ENCODE measurements at regions not wholly inside any gene's neighbourhood (a gene's known extent, or its start where the extent isn't known, plus 50 kb on each side); places are given as distances from the start of the nearest gene placed in this dataset.

DNA sequence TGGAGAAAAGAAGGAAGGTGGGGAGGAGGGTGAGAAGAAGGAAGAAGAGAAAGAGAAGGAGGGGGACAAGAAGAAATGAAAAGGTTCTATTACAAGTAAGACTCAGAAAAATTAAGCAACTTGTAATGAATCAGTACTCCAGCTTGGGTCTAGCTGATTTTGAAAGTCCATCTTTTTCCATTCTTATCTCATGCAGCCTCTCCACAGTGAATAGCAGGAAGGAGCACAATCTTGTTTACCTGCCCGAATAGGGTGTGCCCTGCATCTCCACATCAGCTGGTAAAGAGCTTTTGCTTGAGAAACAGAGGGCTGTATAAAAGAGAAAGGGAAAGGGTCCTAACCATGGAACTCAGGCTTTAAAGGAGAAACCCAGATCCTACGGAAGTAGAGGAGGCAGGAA, 348.8 kb downstream of the TPBG start:
- TF ChIP-seq CTCF (tag by site-specific recombination; IDR thresholded peaks at IDR 0.05) (no peak), KLF9 (tag by site-specific recombination; IDR thresholded peaks at IDR 0.05; ENCODE audit: low read depth) (no peak), ZNF394 (tag by site-specific recombination; IDR thresholded peaks at IDR 0.05; ENCODE audit: borderline replicate concordance) (no peak), ZFP69B (tag by site-specific recombination; IDR thresholded peaks at IDR 0.05) (no peak)

Data from HEK293 (cell line).